HepG2 (cell line): ENCODE measurements at regions not wholly inside any gene's neighbourhood (a gene's known extent, or its start where the extent isn't known, plus 50 kb on each side); places are given as distances from the start of the nearest gene placed in this dataset.

Experiments used
- ATAC-seq: fragments of 200-7000 bp; cut with Tn5 transposase; 3 replicates; pipeline ENCODE4 v1.9.1; 2020; ENCODE audit warnings: mild to moderate bottlenecking, moderate library complexity
- BruUV-seq: library from RNA; stranded (reverse); fragments of 400-500 nt; replicated peaks from 2 replicates; lab custom pipeline; 2021; lab: Mats Ljungman, UMichigan
- CTCF ChIA-PET: fragments of 300-600 bp; formaldehyde crosslinking; extraction: SDS; loops from one replicate; lab custom pipeline; 2021; ENCODE audit warnings: low total read pairs, inconsistent platforms, low intra/inter-chr PET ratio; lab: Yijun Ruan, JAX
- POLR2A ChIA-PET: fragments of 350-600 bp; sonication (Branson Sonifier 250); formaldehyde crosslinking; loops from one replicate; lab custom pipeline; 2020; ENCODE audit warnings: antibody characterized with exemption, inconsistent platforms; lab: Yijun Ruan, JAX
- DNase-seq: peaks from one replicate; pipeline ENCODE4 v3.0.0-alpha.2; 2015; ENCODE audit warnings: low spot score
- FAIRE-seq: peaks from 3 replicates; lab custom pipeline; 2011; peaks lifted over from hg19 to GRCh38; lab: Jason Lieb, UNC
- H2AFZ ChIP-seq: one replicate; pipeline ENCODE4 v1.6.1; 2011; ENCODE audit warnings: low read length, inconsistent platforms
- H3K27ac ChIP-seq: fragments of 300-600 bp; 3 replicates; pipeline ENCODE4 v1.8.0; 2011; ENCODE audit warnings: mixed run types, mild to moderate bottlenecking, mixed read lengths, low read length, inconsistent platforms; ENCODE audit not compliant: insufficient read depth; ENCODE audit errors: extremely low read length
- H3K27me3 ChIP-seq, 2 experiments: fragments of 200-600 bp in 1 of 2; 2 replicates in 1 of 2; 3 replicates in 1 of 2; pipeline versions ENCODE4 v1.6.0 to v1.8.0; 2011; ENCODE audit warnings: low read length in 2 of 2, mild to moderate bottlenecking in 2 of 2, moderate library complexity in 2 of 2, inconsistent platforms in 1 of 2; ENCODE audit not compliant: insufficient read depth in 2 of 2, control insufficient read depth in 1 of 2
- H3K36me3 ChIP-seq, 2 experiments: fragments of 200-600 bp in 1 of 2; replicated peaks in 1 of 2; 2 replicates in 1 of 2; 3 replicates in 1 of 2; pipeline versions ENCODE4 v1.5.1 to v1.8.0; 2011; ENCODE audit warnings: low read length in 2 of 2, inconsistent platforms in 1 of 2; ENCODE audit not compliant: insufficient read depth in 2 of 2, control insufficient read depth in 1 of 2
- H3K4me1 ChIP-seq: 2 replicates; pipeline ENCODE4 v1.5.1; 2012; ENCODE audit warnings: low read length, inconsistent platforms; ENCODE audit not compliant: insufficient read depth
- H3K4me2 ChIP-seq: 2 replicates; pipeline ENCODE4 v1.6.0; 2011; ENCODE audit warnings: low read depth, low read length, inconsistent platforms
- H3K4me3 ChIP-seq, 3 experiments: fragments of 200-600 bp in 1 of 3; sonication (generic), shearing (Covaris generic) in 1 of 3; replicated peaks in 1 of 3; 2 replicates each; pipeline ENCODE4 v1.5.1; 2011 to 2016; ENCODE audit warnings: low read length in 3 of 3, inconsistent platforms in 2 of 3, low read depth in 2 of 3, mild to moderate bottlenecking in 2 of 3, control low read depth in 1 of 3, mixed read lengths in 1 of 3; ENCODE audit not compliant: insufficient read depth in 1 of 3
- H3K79me2 ChIP-seq: one replicate; pipeline ENCODE4 v1.6.1; 2011; ENCODE audit warnings: low read length, inconsistent platforms; ENCODE audit not compliant: insufficient read depth
- H3K9ac ChIP-seq: 2 replicates; pipeline ENCODE4 v1.6.0; 2011; ENCODE audit warnings: mild to moderate bottlenecking, low read depth, low read length, inconsistent platforms; ENCODE audit not compliant: insufficient read depth
- H3K9me3 ChIP-seq: 2 replicates; pipeline ENCODE4 v1.5.1; 2012; ENCODE audit warnings: mild to moderate bottlenecking, low read length
- H4K20me1 ChIP-seq: 2 replicates; pipeline ENCODE4 v1.6.0; 2011; ENCODE audit warnings: inconsistent platforms, mild to moderate bottlenecking, low read length, moderate library complexity; ENCODE audit not compliant: insufficient read depth
- AGO2 ChIP-seq: fragments of 200-400 bp; formaldehyde crosslinking; optimal IDR thresholded peaks from 2 replicates; pipeline ENCODE3; 2017; ENCODE audit warnings: mild to moderate bottlenecking, low read depth, low read length, moderate library complexity
- BORCS8-MEF2B ChIP-seq: sonication (generic); formaldehyde crosslinking; IDR thresholded peaks from 2 replicates; pipeline ENCODE4 v1.8.0; 2022; ENCODE audit warnings: mild to moderate bottlenecking, missing genetic modification reagents
- CHD4 ChIP-seq: fragments of 200-600 bp; sonication (generic); IDR thresholded peaks from 2 replicates; pipeline ENCODE4 v1.7.0; 2017; ENCODE audit warnings: mild to moderate bottlenecking, low read length, borderline replicate concordance
- FOXK1 ChIP-seq: sonication (generic); formaldehyde crosslinking; IDR thresholded peaks from 2 replicates; pipeline ENCODE4 v1.4.0; 2020; ENCODE audit warnings: low read depth, missing genetic modification reagents, borderline replicate concordance
- IKZF1 ChIP-seq: fragments of 450-650 bp; IDR thresholded peaks from 2 replicates; pipeline ENCODE4 v1.7.1; 2016
- MAZ ChIP-seq, 2 experiments: sonication (generic) in 1 of 2; formaldehyde crosslinking in 1 of 2; IDR thresholded peaks; 2 replicates each; pipeline versions ENCODE4 v1.5.0 to v1.6.1; 2012 to 2020; ENCODE audit warnings: low read depth in 2 of 2, mild to moderate bottlenecking in 2 of 2, borderline replicate concordance in 1 of 2, improper control_type of control experiment in 1 of 2, low read length in 1 of 2, missing genetic modification reagents in 1 of 2, moderate library complexity in 1 of 2
- NCOA2 ChIP-seq: sonication (generic); formaldehyde crosslinking; IDR thresholded peaks from 2 replicates; pipeline ENCODE4 v1.8.0; 2022; ENCODE audit warnings: inconsistent platforms
- PBX3 ChIP-seq: sonication (generic); formaldehyde crosslinking; IDR thresholded peaks from 2 replicates; pipeline ENCODE4 v1.8.1; 2023; ENCODE audit warnings: missing genetic modification reagents, inconsistent platforms, borderline replicate concordance
- PRPF4 ChIP-seq: fragments of 200-400 bp; formaldehyde crosslinking; IDR thresholded peaks from 2 replicates; pipeline ENCODE4 v1.6.1; 2016; ENCODE audit warnings: low read length, low read depth; ENCODE audit not compliant: poor library complexity, severe bottlenecking
- RFX3 ChIP-seq: IDR thresholded peaks from 2 replicates; pipeline ENCODE4 v1.6.1; 2016; ENCODE audit warnings: missing biosample characterization, missing genetic modification reagents
- SMYD3 ChIP-seq: sonication (generic); formaldehyde crosslinking; IDR thresholded peaks from 2 replicates; pipeline ENCODE4 v1.8.1; 2023; ENCODE audit warnings: mild to moderate bottlenecking, missing genetic modification reagents
- TAF15 ChIP-seq: fragments of 200-400 bp; formaldehyde crosslinking; IDR thresholded peaks from one replicate; pipeline ENCODE4 v1.6.1; 2018; ENCODE audit warnings: mild to moderate bottlenecking, low read depth, low read length; ENCODE audit not compliant: poor library complexity, severe bottlenecking
- ZFP36 ChIP-seq: fragments of 150-350 bp; IDR thresholded peaks from 2 replicates; pipeline ENCODE4 v1.6.1; 2018; ENCODE audit warnings: borderline replicate concordance, low read length, low read depth; ENCODE audit not compliant: partially characterized antibody
- ZFP90 ChIP-seq: sonication (generic); formaldehyde crosslinking; IDR thresholded peaks from 2 replicates; pipeline ENCODE4 v1.8.0; 2022; ENCODE audit warnings: missing genetic modification reagents, mild to moderate bottlenecking, inconsistent platforms, borderline replicate concordance
- ZKSCAN8 ChIP-seq: IDR thresholded peaks from 2 replicates; pipeline ENCODE4 v1.6.1; 2016; ENCODE audit warnings: borderline replicate concordance, missing genetic modification reagents, missing compliant biosample characterization
- ZNF614 ChIP-seq: IDR thresholded peaks from 2 replicates; pipeline ENCODE4 v1.6.1; 2018; ENCODE audit warnings: missing biosample characterization, missing genetic modification reagents, inconsistent platforms, borderline replicate concordance
- ZNF678 ChIP-seq: sonication (generic); formaldehyde crosslinking; IDR thresholded peaks from 2 replicates; pipeline ENCODE4 v1.4.0; 2020; ENCODE audit warnings: mild to moderate bottlenecking, missing genetic modification reagents
- ZNF704 ChIP-seq: sonication (generic); formaldehyde crosslinking; IDR thresholded peaks from 2 replicates; pipeline ENCODE4 v1.8.1; 2023; ENCODE audit warnings: mild to moderate bottlenecking, inconsistent platforms, moderate library complexity, missing genetic modification reagents, borderline replicate concordance
- ZNF768 ChIP-seq: sonication (generic); formaldehyde crosslinking; IDR thresholded peaks from 2 replicates; pipeline ENCODE4 v1.4.0; 2020; ENCODE audit warnings: missing genetic modification reagents
- WGBS: methylation state at CpG from one replicate; pipeline ENCODE4 v1.1.6; 2017; ENCODE audit warnings: low lambda C conversion rate; 5-methylcytosine and 5-hydroxymethylcytosine counted together
- in situ Hi-C: cut with HindIII; loops from 2 replicates; pipeline ENCODE4 v1.10.0; 2017; ENCODE audit warnings: low pct_unique_long_range_greater_than_20kb; ENCODE audit not compliant: extremely low pct_ligation_motif_present
- intact Hi-C: fragments of 100-400 bp; cut with micrococcal nuclease; formaldehyde crosslinking; loops from one replicate; pipeline ENCODE4 v1.10.0; 2022; ENCODE audit not compliant: unreplicated experiment

GRCh38 chr5:74116984-74117383 lies 491.0 kb downstream of the ARHGEF28 start:
- ChIA-PET POLR2A (no interaction called here), CTCF (no interaction called here)
- FAIRE-seq (no peak), DNase-seq (no peak), ATAC-seq (no peak)
- no TSS peak for BruUV-seq
- no peak overlapping the region for H2AFZ ChIP-seq
- intact Hi-C loops: no loop called here
- no peaks in the 10 kb centered on the region for H3K9me3 ChIP-seq
- in situ Hi-C loops: no loop called here
- H3K9ac ChIP-seq: no peak overlapping the region
- H4K20me1 ChIP-seq: no peaks in the 10 kb centered on the region
- H3K4me2 ChIP-seq: no peak overlapping the region
- no peaks in the 10 kb centered on the region for H3K36me3 ChIP-seq
- TF ChIP-seq ZNF768 (CRISPR knock-in tag) (no peak), FOXK1 (CRISPR knock-in tag) (no peak), ZNF704 (no peak), IKZF1 (no peak), PRPF4 (no peak), ZNF678 (CRISPR knock-in tag) (no peak), NCOA2 (CRISPR knock-in tag) (no peak)
- no peak overlapping the region for H3K4me3 ChIP-seq
- WGBS: 16% methylated on average over 3 of the region's 3 CpGs
- H3K27ac ChIP-seq: no peak overlapping the region
- H3K4me1 ChIP-seq: no peaks in the 10 kb centered on the region
- no peaks in the 10 kb centered on the region; a peak in 3 of 5 replicates for H3K27me3 ChIP-seq
- H3K79me2 ChIP-seq: no peaks in the 10 kb centered on the region

GRCh38 chr5:74116266-74116665 lies 490.3 kb downstream of the ARHGEF28 start:
- no peaks in the 10 kb centered on the region for H3K36me3 ChIP-seq
- H4K20me1 ChIP-seq: no peaks in the 10 kb centered on the region
- intact Hi-C loops: no loop called here
- no peak for ATAC-seq
- 17% methylated on average over 1 of the region's 1 CpG for WGBS
- no peak overlapping the region for H3K27ac ChIP-seq
- no peak for FAIRE-seq
- H3K4me1 ChIP-seq: no peaks in the 10 kb centered on the region
- POLR2A ChIA-PET: no interaction called here
- H3K4me3 ChIP-seq: no peak overlapping the region
- no peak overlapping the region for H3K9ac ChIP-seq
- CTCF ChIA-PET: no interaction called here
- H3K27me3 ChIP-seq: no peaks in the 10 kb centered on the region; a peak in 3 of 5 replicates
- H3K9me3 ChIP-seq: no peaks in the 10 kb centered on the region
- no peak for DNase-seq
- H2AFZ ChIP-seq: no peak overlapping the region
- no peak overlapping the region for H3K4me2 ChIP-seq
- H3K79me2 ChIP-seq: no peaks in the 10 kb centered on the region
- in situ Hi-C loops: no loop called here
- BruUV-seq: no TSS peak
- TF ChIP-seq TAF15 (no peak), MAZ (IDR thresholded peaks at IDR 0.05; ENCODE audit: borderline replicate concordance, low read depth, low read length) (no peak), MAZ (CRISPR knock-in tag; IDR thresholded peaks at IDR 0.05; ENCODE audit: low read depth) (no peak), ZKSCAN8 (CRISPR knock-in tag) (no peak), ZNF614 (CRISPR knock-in tag) (no peak), BORCS8-MEF2B (no peak), ZFP36 (no peak), SMYD3 (CRISPR knock-in tag) (no peak), AGO2 (no peak), ZFP90 (CRISPR knock-in tag) (no peak), PBX3 (no peak), CHD4 (no peak), RFX3 (CRISPR knock-in tag) (no peak)
